NT2/D1 (cell line): ENCODE measurements at regions not wholly inside any gene's neighbourhood (a gene's known extent, or its start where the extent isn't known, plus 50 kb on each side); places are given as distances from the start of the nearest gene placed in this dataset.

ENCODE experiments used
- SUZ12 ChIP-seq: IDR thresholded peaks from 2 replicates; pipeline ENCODE4 v1.6.1; 2011; ENCODE audit not compliant: insufficient read length, insufficient read depth; ENCODE audit errors: extremely low read depth
- YY1 ChIP-seq: IDR thresholded peaks from 2 replicates; pipeline ENCODE4 v1.6.1; 2011; ENCODE audit not compliant: insufficient read length, insufficient read depth
- ZNF274 ChIP-seq: IDR thresholded peaks from 2 replicates; pipeline ENCODE4 v1.6.1; 2011; ENCODE audit warnings: mild to moderate bottlenecking, low read depth, low read length

DNA sequence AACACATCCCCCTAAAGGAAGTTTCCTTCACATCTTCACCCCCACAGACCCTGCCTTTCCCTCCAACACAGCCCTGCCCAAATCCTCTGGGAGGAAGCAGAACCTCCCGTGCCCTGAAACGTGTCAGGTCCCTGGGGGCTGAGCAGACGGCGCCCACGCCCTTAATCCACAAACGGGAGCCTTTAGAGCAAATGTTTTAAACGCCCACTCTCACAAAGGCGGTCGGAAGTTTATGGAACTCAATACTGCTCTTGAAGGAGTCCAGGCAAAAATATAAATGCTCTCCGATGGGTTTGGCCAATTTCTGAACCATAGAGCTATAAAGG lies 237.1 kb upstream of the AFDN start:
- TF ChIP-seq YY1 (no peak), ZNF274 (no peak), SUZ12 (no peak)
